UCSD-AML1 (cell line): ENCODE measurements at regions not wholly inside any gene's neighbourhood (a gene's known extent, or its start where the extent isn't known, plus 50 kb on each side); places are given as distances from the start of the nearest gene placed in this dataset.
A peak's percentile ranks its signal among the peaks of the same experiment; 100 is the strongest.
"Not testable (repeated sequence)": the region's sequence is repeated elsewhere in the genome, so short reads cannot be mapped to it uniquely, and the experiment has no call there.

ENCODE experiments used
- DNase-seq: peaks from one replicate; lab custom pipeline; 2025; ENCODE audit not compliant: unreplicated experiment; lab: John Stamatoyannopoulos, UW

DNA sequence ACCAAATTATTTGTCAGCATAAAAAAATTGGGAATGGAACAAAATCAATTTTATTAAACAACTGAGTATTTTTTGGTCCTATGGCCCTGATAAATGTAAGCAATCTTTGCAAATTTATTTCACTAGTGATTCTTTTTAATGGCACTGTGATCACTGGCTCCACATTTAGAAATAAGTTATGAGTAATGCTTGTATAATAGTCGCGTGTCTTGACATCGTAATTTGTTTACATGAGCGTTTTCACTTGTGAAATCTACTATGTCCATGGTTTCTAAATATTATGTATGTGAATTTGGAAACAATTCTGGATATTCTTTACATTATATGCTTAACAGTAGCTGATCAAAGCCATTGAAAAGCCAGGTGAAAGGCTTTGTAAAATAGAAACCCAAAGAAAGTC lies 817.5 kb downstream of the EFNA5 start:
- DNase-seq, result no peak

DNA sequence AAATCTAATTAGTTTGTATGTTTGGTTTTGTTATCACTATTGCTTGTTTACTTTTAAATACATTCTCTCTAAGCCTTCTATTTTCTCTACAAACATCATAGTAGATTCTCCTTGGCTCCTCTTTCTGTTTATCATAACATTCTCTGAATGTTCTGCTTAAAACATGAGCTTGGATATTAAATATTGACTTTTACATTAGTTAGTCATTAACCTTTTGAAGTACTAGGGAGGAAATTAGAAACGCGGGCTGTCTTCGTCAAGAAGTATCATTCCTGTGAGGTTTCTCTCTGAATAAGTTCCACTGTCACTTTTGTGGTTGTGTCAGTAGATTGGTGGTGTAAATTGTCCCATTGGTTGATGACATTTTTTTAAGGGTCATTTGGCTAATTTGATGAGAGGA lies 821.5 kb downstream of the EFNA5 start:
- DNase-seq, result no peak

DNA sequence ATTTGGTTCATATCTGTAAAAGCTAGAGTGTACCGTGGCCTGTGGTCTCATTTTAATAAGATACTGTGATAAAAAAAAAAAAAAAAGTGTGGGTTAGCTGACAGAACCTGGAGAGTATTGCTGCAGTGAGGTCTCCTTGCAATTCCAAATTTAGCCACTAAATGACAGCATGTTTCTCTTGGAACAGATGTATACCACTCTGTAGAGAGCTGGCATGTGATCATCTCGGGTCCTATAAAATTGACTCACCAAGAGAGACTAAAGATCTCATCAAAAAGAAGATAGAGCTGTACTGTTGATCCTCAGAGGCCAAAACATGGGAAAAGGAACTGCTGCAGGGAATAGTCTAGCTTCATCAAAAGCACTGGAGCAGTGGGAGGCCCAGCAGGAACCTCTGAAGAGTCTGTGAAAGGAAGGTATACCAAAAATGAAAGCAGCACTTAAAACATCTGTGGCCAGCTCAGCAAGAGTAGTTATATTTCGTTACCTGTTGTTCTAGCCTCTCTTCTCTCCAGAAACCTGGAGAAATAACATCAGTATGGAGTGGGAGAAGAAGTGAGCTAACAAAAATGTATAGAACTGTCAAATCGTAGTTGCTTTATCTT lies 826.8 kb downstream of the EFNA5 start:
- peak; percentile 4 for DNase-seq

DNA sequence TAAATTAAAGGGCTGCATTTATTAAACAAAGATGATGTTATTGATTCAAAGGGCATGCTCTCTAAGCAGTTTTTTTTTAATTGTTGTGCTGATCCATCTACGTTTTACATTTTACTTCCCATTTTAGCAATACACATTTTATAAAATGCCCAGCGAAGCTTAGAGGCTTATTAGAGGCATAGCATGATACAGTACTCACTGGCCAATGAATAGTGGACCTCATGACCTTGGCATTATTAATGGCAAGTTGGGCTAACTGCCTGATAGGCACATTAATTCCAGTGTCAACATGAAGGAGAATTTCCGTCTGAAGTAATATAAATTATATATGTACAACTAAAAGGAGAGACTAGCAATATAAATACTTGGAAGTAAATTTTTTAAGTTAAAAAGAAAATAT lies 837.2 kb downstream of the EFNA5 start:
- DNase-seq, result no peak

DNA sequence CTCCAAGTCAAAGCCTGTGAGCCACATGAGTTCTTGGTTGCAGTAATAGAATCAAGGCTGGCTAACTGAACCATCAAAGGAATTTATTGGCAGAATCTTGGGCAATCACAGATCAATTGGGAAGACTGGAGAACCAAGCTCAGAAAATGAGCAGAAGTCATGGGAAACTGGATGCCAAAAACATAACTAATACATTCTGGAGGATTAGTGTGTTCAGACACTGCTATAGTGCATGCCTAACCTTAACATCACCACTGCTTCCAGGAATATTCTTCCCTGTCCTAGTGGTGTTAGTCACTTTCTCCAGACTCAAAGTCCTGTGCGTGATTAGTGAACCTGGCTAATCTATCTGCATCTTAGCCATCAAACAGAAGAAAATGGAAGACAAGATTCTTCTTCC lies 843.7 kb downstream of the EFNA5 start:
- no peak for DNase-seq

DNA sequence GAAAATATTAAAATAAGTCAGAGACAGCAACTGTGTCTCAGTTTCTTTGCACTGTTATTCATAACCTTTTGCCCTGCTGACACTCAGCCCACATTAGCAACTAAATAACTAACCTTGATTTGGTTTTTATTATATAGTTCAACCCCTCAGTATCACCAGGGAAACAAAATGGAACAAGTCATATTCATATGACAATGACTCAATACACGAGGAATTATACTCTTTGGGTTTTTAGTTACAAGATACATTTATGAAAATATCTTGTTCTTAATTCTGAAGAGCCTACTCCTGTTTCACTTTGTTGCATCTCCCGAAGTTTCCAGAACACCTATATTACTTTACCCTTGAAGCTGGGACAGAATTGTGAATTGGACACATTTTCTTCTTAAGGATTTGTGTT lies 845.4 kb downstream of the EFNA5 start:
- no peak for DNase-seq

DNA sequence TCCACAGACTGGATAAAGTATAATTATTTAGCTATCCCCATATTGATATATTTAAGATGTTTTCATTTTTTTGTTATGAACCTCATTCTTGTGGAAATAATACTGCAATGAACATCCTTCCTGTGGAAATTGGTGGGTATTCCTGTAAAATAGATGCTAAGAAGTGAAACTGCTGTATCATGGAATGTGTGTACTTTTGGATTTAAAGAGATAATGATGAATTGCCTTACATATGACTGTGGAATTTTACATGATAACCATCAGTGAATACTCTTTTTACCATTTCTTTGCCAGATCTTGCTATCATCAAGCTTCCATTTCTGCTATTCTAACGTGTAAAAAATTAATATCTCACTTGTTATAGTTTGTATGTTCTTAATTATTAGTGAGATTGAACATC lies 847.9 kb downstream of the EFNA5 start:
- DNase-seq, result no peak

DNA sequence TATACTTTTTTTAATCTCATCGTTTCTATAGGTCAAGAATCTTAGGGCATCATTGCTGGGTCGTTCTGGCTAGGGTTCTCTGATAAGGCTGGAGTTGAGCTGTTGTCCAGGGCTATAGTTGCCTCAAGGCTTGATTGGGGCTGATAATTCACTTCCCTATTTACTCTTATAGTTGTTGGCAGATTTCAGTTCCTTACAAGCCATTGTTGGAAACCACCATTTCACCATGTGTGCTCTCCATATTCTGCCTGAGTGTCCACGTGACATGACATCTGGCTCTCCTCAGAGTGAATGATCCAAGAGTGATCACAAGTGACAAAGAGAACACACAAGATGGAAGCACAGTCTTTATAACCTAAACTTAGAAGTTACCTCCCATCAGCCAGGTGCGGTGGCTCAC lies 852.2 kb downstream of the EFNA5 start:
- no peak for DNase-seq

DNA sequence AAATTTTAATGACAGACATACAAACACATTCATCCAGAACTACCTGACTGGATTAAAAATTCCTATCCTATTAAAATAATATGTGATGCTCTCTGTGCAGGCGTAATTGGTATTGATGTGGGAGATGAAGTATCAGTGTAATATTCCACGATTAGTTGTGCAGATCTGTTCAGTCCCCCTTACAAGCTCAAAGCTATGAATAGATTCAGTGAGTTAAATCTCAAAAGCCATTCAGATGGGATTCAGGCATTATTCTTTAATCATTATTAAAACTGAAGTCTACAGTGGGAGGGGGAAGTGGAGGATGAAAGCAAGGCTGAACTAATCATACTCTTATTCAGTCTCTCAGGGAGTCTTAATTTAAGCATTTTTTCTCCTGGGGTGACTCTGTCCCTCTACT lies 855.8 kb downstream of the EFNA5 start:
- no peak for DNase-seq

DNA sequence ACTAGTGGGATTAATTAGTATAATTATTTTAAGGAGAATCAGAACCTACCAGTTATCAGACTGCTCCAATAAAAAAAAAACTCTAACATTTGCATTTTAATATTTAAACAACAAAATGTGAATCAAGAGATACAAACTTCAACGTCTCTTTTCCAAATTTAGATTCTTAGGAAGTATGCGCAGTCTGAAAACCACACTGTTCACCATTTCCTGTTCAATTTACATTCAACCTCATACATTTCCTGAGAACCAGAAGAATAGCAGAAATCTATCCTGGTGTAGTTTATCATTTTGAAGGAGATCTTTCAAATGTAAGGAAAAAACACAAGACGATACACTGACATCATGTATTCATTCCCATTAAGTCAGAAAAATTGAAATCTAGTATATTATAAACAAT lies 869.2 kb downstream of the EFNA5 start:
- no peak for DNase-seq

DNA sequence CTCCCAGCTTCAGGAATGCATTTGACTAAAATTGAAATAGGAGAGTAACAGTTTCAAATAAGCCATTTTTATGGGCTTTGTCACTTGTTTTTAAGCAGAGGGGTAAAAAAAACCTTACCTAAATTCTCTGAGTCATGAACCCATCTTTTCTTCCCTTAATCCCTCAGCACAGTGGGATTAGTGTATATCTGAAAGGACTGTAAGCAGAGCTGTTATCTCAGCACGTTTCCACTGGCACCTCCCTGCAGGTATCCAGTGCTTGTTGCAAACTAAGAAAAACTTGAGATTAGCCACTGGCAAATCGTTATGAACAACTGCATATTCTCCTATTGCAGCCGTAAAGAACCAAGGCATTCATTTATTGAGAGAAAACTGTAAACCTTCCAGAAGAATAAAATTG lies 872.7 kb downstream of the EFNA5 start:
- DNase-seq, result no peak

DNA sequence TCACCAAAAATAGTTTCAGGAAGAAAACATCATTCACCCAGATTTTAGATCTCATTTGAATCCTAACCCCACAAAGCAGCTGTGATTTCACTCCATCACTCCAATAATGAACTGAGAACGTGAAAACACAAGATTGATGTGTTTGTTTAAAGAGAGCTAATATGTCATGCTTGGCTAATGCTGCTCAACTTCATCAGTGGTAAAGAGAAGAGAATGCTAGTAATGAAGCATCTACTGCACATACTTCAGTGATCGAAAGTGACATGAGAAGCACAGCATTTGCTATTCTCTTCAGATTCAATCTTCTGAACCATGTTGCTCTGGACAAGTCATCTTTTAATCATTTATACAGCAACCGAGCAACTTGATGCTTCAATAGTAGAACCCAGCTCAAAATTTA lies 874.7 kb downstream of the EFNA5 start:
- DNase-seq, result no peak

DNA sequence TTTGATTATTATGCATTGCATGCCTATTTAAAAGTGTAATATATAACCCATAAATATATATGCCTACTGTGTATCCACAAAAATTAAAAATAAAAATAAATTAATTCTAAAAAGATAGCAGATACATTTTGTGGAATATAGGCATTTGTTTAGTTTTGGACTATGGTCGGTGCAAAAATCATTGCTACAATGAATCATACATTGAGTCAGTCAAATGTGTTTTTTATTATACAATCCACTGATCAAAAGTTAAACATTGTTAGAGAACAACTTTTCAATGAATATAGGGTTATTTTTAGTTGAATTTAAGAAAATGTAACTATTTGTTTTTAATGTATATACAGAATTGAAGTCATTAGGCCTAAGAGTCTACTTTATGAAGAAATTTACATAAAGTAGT lies 885.9 kb downstream of the EFNA5 start:
- DNase-seq, result no peak

DNA sequence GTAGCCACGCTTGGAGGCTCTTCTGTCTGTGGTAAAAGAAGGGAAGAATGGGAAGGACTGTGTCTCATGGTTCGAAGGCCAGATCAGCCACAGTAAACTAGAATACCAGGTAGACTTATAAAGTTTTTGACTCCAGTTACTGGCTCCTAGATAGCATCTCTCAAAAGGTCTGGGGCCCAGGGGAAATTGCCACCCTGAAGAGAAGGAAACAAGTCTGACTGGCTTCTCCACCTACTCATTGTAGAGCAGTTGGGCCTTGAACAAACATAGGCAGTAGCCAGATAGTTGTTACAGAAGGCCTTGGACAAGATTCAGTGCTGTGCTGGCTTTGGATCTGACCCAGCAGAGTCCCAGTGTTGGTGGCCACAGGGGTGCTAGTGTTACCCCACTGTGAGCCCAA lies 890.4 kb downstream of the EFNA5 start:
- no peak for DNase-seq

DNA sequence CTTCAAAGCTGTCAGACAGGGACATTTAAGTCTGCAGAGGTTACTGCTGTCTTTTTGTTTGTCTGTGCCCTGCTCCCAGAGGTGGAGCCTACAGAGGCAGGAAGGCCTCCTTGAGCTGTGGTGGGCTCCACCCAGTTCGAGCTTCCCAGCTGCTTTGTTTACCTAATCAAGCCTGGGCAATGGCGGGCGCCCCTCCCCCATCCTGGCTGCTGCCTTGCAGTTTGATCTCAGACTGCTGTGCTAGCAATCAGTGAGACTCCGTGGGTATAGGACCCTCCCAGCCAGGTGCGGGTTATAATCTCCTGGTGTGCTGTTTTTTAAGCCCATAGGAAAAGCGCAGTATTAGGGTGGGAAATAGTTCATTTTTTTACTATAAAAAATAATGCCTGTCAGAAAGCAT lies 894.2 kb downstream of the EFNA5 start:
- not testable (repeated sequence) for DNase-seq

DNA sequence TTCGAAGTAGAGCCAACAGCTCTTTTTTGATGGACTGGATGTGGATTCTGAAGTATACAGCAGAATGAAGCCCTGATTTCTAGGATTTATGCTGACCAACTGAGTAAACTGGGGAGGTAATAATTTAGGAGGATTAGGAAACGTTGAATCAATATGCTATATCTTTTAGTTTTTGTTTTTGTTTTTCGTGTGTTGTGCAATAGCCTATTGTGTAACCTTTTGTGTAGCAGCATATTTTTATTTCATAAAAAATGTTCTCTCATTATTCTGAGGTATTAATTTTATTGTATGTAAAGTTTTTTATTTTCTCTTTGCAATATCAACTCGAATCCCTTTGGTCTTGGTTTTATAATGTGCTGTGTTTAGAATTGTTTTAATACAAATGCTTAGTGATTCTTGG lies 902.3 kb downstream of the EFNA5 start:
- no peak for DNase-seq

DNA sequence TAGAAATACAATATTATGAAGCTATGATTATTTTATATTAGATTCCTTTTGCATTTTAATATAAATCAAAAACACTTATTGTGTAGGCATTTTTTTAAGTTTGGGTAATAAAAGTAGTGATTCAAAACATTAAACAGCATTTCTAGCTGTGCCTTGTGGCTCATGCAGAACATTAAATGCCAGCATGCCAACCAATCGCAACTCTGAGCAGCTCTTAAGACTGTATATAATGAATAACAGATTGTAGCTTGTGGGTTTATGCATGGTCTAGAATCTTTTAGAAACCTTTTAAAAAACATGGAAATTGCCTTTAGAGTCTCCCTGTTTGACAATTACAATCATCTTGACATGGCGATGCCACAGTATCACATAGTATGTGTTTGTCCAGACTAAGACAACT lies 903.8 kb downstream of the EFNA5 start:
- no peak for DNase-seq

DNA sequence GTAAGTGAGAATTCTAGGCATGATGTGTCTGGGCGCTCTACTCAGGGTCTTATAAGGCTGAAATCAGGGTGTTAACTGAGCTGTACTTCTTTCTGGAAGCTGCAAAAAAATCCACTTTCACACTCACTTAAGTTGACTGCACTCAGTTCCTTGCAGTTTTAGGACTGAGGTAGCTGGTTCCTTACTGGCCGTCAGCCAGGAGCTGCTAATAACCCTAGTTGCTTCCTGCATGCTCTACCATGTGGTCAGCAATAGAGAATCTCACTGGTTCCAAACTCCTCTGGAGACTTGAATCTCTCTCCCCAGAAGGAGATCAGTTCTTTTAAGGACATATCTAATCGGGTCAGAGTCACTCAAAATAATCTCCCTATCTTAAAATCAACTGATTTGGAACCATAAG lies 911.2 kb downstream of the EFNA5 start:
- peak; percentile 6 for DNase-seq

DNA sequence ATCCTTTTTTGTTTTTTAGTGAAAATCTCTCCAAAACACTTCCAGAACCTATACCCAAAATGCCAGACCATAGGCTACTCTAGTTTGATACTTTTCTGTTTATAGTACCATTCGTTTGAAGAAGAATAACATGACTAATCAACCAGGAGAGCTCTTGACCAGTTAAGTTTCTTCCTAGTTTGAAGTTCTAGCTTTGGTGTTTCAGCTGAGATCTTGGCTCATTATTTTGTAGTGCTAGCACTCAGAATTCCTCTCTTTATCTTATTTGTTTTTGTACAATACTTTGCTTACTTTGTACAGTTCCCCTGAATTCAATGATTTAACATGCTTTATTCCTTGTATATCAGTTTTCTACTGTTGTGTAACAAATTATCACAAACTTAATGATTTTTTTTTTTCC lies 911.6 kb downstream of the EFNA5 start:
- DNase-seq, result no peak

DNA sequence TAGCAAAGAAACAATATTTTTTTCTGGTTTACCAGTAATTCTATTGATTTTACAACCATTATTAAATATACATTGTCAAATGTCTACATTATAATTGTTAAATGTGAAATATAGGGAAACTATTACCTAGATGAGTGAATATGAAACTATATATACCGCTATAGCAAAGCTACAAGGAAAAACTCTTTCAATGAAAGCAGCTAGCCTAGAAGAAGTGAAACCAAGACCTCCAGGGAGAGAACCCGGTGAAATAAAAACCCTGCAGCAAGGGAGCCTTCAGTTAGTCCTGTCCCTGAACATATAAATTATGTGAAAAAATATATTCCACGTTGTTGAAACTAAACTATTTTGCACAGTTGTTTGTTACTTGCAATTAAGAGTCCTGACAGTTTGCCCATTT lies 913.1 kb downstream of the EFNA5 start:
- DNase-seq, result no peak

DNA sequence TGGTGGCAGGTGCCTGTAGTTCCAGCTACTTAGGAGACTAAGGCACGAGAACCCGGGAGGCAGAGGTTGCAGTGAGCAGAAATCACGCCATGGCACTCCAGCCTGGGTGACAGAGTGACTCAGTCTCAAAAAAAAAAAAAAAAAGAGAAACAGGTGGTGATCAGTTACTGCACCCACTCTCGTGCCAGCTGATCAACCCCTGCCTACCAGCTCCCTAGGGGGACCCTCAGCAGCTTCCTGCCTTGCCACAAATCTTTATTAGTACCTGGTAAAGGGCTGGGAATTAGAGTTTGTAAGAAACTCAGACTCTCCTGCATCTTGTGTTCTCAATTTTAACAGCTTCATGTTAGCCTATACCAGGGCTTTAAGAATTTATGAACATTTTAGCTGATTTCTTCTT lies 914.9 kb downstream of the EFNA5 start:
- DNase-seq, result peak; percentile 3

DNA sequence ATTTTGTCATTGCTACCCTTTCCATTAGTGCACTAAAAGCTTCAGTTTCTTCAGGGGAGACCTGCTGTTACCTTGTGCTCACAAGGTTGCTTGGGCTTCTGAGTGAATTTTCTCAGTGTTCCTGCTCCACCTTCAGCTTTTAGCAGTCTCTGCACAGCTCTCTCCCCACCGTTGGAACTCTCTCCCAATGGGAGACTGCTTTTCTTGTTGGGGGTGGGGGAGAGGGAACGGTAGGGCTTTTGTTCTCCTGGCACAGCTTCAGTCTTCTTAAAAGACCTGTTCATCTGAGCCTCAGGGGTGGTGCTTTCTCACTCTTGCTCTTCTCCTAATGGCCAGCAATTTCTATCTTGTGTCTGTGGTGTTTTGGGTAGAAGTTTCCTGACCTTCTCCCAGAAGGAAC lies 915.7 kb downstream of the EFNA5 start:
- DNase-seq, result peak; percentile 1

DNA sequence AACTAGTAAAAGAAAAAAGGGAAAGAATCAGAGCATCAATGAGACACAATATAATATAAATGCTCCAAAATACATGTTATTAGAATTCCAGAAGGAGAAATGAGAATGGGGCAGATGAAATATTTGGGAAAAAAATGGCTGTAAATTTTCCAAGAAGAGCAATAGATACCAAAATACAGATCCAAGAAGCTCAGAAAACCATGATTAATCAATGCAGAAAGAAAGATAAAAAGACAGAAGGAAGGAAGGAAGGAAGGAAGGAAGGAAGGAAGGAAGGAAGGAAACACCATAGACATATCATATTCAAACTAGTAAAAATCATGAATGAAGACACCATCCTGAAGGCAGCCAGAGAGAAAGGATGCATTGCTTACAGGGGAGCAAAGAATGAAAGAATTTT lies 920.9 kb downstream of the EFNA5 start:
- DNase-seq, result no peak

DNA sequence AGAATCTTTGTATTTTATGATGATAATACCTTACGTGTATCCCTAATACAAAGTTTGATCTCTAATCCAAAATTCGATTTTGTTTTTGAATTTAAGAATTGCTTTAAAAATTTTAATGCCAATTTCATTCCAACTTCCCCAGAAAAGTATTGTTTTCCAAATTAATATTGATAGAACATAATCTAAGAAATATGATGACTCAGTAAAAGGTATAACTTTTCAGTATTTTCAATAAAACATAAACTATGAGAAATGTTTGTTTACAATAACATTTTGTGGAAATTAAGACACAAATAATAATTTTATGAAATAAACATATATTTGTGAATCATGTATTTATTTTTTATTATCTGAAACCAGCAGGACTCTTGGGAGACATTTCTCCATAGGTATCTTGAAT lies 931.6 kb downstream of the EFNA5 start:
- DNase-seq, result no peak
